HG02885 (cell line): ENCODE measurements at regions not wholly inside any gene's neighbourhood (a gene's known extent, or its start where the extent isn't known, plus 50 kb on each side); places are given as distances from the start of the nearest gene placed in this dataset.

Experiments
- ATAC-seq: cut with Tn5 transposase; IDR thresholded peaks from one replicate; pipeline ENCODE4 v1.9.1; 2021; ENCODE audit warnings: mild to moderate bottlenecking; ENCODE audit not compliant: unreplicated experiment, poor library complexity

DNA sequence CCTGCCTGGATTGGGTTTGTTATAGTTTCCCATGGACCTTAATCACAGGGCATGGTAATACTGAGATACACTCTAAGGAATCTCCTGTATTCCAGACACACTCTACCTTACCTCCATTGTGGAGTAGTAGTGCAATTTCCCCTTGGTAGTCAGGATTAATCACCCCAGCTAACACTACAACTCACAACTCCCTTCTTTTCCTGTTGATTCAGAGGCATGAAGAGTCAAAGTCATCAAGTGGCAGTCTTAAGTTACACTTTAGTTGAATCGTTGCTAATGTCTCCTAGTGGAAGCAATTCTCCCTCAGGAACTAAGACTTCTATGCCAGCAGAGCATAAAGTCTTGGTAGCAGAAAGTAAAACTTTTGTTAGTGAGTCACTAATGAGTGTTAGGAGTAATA lies 122.7 kb upstream of the APC start:
- no peak for ATAC-seq

DNA sequence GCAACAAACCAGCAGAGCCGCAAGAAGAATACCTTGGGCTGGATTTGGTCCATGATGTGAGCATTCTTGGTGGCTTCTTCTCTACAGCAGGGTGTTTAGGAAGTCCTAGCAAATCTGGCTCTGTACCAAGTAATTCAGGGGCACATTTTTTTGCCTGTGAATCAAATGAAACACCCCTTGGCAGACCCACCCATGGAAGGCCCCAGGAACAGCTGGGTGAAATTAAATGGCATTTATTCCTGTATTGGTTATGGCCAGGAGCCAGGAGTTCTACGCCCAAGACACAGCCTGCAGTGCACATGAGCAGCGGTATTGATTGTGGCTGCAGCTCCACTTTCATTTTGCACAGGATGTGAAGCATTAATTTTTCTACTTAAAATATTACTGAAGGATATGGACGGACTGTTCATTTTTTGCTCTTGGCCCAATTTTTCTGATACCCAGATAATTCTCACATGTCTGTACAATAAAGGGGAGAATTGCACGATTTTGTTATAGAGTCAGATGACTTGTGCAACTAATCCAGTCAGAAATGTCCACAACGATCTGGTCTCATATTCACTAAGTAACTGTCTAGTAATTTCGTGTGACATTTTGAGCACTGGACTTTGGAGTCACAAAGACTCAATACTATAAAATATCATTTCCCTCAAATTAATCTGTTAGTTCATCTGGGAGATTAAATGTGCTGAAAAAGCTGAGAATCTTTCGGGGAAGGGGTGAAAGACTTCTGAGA lies 120.7 kb upstream of the APC start:
- ATAC-seq: no peak

DNA sequence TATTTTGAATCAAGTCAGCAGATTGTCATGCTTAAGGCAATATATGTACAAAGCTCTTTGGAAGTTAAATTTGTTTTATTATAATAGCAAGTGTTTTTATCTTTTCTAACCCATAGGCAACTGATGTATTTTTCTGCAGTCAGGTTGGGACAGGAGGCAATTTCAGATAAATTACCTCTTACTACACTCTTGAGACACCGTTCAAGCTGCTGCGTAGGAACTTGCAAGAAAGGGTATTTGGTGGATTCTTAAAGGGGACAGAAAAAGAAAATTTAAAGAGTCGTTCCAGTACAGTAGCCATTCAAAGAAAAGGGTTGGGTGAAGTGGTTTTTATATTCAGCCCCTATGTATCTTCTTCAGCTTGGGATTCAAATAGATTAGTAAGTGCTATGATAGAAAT lies 112.4 kb upstream of the APC start:
- no peak for ATAC-seq

DNA sequence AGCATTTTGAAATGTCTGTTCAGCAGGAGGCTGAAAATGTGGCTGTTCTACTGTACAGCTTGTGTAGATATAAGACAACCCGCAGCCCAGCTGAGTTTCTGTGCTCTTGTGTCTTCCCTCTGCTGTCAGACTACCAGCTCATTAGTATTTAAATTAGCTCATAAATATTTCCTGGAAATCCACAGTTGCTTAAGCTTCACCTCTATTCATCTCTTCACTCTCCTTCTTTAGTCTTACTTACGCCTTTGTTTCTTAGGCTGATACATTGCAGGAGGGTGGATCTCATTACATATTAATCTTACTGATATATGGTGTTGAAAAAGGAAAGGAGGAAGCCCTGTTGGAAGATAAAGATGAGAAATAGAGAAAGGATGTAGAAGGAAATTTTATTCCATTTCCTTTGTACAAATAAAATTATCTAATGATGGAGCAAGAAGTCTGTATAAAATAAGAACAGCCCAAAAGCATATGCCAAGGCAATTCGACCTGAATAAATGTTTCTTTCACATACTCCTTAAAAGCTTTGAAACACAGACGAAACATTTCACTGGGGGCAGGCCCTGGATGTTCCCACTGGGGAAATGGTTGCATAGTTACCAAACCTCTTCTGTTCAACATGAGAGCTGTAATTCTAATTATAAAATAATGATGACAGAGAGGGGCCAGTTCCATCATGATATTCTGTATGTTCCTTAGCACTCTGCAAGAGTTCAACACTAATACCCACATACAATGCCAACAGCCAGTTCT lies 111.8 kb upstream of the APC start:
- ATAC-seq: no peak

DNA sequence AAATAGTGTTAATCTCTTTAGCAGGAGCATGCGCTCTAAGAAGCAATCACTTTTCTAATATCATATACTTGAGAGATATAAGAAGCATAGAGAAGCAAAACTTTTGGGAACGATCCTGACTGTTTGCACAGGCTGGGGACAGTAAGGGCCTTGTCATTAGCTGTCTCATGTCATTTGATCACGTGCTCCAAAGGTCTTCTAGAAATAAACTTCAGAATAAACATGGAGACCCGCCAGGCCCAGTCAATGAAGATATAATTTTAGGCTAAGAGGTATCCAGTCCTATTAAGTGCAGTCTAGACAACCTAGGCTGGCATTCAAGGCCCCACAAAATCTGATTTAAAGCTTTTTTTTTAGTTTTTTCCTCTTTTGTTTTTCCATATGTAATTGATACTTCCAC lies 111.0 kb upstream of the APC start:
- no peak for ATAC-seq

DNA sequence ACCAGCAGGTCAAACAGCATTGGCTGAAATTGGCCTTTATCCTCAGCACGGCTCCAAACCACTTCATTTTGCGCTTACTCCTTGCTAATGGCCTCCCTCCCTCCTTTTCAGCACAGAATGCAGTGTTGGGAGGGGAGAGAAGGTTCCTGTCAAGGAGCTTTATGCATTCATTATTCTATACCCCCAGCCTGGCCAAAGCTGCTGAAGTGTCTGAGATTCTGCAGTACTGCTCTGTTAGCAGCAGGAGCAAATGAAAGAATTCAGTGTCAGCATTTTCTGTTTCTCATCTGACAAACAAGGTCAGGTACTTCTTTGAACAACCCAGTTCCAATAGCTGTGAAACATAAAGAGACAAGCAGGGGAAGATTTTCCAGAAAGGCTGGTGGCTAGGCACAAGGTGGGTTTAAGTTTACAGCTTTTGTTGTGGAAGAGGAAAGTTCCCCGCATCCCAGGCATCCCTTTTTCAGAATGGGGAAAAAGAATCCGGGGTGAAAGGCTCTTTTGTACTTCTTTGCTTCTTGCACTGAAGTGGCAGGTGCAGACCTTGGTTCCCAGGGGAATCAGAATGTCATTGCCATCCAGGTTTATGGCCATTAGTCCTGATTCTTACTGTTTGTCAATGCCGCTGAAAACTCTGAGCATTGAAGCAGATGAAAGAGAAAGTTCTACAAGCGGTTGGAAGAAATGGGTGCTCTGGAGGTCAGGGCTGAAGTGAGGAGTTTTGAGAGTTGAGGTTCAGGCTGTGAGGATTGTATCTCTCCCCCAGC lies 109.3 kb upstream of the APC start:
- ATAC-seq: no peak

DNA sequence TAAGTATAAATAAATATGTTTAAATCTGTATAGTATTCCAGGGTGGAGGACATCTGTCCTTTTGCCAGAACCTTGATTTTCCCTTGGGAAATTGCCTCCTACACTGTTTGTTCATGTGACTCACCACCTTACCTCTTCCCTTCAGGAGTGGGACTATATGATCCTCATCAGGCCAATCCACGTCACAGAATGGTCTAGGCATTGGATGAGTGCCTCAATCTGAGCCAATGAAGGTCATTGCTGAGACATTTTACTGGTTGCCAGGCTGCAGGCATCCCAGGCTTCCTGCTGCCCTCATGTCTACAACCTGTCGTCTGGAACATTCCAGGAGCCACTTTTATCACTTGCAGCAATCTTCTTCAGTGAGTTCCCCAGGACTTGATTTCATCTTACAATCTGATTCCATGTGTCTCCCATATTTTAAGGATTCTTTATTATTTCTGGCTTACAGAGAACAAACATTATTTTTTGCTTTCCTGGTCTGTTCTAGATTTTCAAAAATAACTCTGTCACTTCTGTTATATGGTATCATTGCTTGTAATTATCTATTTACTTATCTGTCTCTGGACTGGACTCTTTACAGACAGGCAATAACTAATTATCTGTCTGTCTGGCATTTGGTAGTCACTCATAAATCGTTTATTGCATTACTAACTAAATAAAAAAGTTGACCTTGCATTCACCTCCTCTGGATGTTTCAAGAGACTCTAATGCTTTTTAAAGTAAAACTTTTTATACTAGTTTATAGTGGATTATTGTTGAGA lies 107.3 kb upstream of the APC start:
- ATAC-seq: no peak

DNA sequence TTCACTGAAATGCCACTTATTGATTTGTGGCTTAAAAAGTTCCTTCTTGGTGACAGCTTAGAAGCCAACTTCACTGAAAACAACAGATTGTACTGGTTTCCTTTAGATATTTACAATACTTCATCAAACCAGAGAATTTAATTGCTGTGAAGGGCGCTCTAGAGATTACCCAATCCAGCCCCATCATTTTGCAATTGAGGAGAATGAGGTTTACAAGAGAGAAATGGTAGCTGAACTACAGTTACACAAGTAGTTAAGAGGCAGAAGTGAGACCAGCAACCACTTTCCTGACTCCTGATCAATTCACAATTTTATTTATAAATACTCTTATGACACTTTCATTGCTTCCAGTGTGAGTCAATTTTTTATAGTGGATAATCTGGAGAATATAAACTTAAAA lies 103.5 kb upstream of the APC start:
- ATAC-seq: no peak

DNA sequence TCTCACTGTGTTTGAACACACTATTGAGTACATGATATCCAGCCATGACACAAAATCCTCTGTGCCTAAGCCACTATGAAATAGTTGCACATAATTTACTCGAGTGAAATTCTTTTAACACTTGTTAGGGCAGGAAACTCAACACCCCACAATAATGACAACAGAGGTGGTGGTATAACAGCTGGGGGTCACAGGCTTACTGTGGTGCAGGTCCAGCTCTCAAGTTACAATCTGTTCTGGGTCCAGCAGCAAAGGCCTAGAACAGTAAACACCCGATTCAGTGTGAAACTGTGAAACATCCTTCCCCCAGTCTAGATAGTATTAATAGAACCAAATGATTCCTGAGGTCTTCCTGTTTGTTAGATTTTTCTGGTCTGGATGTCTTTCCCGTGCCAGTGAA lies 102.9 kb upstream of the APC start:
- ATAC-seq: no peak

DNA sequence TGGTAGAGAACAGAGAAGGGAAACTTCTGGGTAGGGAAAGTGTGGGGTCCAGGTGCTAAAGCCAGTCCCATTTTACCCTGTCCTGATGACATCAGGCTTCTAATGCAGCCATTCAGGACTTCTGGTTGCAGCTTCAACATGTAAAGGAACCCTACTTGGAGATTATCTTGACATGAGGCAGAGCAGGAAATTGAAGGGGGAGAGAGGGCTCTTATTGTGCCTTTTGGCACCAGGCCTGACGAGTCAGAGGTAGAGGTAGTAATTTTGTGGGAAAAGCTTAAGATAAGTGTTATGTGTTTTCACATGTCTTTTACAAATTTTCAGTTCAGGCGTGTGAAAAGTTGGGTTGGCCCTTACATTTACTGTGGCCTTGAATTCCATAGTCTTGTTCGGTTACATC lies 102.4 kb upstream of the APC start:
- no peak for ATAC-seq

DNA sequence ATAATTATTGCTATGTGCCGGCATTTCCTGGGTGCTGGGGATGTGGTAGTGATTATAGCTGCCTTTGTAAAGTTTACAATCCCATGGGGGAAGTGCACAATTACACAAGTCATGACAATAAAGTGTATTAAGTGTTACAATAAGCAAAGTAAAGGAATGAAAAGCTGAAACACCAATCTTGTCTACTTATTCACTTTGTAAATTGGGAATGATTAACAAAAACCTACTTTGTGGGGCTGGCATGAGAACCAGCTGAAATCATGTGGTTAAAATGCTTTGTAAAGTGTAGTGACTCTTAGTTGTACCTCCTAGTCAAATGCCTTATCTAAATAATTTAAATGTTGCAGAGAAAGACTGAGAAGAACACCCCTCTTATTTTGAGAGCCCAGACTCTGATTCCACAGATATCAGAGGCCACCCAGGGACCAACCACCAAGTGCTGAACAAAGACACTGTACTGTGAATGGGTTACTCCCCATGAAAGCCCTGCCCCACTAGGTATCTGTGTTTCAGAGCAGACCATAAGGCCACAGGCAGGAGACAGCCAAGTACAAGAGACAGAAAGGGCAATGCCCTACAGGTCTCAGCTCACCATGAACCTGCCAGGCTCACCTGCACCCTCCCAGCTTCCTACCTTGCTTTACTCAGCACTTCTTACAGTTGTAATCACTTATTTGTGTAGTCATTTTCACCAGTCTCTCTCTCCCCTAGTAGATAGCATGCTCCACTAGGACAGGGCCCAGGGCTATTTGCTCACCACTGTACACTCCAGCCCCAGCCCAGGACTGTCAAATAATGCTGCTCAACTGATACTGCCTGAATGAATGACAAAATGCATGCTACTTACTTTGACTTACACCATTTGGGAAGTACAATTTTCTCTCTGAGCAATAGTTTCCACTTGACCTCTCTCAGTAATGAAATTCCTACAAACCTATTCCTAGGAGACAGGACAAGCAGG lies 101.6 kb upstream of the APC start:
- ATAC-seq: no peak

DNA sequence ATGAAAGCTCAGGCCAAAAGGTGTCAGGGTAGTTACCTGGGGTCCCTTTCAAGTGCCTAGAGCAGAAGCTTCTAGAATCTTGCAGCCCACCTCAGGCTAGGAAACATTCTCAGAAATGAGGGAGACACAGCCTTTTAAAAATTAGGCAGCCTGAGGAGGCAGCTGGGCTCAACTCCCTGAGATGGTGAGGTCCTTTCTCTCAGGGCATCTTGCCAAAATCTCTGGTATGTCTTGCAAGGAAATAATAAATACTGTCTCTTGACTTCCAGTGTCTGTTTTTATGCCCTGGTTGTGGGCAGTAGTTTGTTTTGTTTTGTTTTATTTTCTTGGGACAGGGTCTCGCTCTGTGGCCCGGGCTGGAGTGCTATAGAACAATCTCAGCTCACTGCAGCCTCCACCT lies 100.9 kb upstream of the APC start:
- ATAC-seq: no peak

DNA sequence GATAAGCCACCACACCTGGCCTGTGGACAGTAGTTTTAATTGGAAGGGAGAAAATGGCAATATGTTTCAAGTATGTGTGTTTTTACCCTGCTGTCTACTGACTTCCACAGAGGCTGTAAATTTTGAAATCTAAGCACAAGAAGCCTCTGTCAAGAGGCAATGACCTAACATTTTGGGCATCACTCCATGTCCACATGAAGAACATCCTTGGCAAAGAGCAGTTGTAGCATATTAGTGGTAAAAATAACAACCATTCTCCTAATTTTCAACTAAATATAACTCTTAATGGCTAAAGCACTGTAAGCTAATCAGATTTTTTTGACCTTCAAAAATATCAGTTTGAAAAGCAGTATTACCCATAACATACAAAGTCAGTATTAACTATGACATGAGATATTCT lies 100.3 kb upstream of the APC start:
- ATAC-seq: no peak

DNA sequence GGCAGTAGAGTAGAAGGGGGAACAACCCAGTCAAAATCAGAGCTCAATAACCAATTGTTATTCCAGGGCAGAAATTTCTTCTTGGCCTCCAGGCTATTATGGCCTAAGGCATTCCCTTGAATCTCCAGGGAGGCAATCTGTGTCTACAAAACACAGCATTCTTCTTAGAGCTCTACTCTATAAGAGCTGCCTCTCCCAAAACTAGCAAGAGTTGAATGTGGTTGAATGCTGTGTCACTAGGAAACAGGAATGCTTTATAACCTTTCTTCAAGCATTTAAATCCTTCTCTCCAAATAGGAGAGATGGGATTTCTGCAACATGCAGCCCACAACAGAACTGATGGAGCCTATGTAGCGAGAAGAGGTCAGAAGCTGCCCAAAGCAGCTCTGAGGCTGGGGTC lies 97.1 kb upstream of the APC start:
- ATAC-seq: no peak

DNA sequence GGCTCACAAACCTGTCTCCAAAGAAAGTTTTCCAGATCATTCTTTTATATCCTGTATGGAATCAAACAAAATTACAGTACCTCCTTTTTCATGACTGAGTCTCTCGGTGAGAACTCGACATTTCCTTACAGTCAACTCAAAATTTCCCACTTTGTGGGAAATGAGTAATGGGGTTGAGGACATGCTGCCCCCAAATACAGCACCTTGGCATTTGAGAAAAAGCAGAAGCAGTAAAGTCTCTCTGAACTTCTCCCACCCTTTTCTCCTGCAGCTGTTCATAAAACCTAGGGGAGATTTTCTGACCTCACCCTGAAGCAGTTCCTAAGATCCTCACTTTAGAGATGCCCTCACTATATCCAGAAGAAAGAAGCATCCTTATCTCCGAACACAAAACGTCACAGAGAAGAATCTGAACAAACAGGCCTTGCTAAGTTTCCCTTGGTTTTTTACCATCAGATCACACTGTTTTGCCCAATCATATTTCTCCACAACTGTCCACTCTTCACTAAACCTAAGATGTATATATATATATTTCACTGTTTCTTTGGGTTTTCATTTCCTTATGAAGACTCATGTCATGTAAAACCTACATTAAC lies 96.1 kb upstream of the APC start:
- no peak for ATAC-seq

DNA sequence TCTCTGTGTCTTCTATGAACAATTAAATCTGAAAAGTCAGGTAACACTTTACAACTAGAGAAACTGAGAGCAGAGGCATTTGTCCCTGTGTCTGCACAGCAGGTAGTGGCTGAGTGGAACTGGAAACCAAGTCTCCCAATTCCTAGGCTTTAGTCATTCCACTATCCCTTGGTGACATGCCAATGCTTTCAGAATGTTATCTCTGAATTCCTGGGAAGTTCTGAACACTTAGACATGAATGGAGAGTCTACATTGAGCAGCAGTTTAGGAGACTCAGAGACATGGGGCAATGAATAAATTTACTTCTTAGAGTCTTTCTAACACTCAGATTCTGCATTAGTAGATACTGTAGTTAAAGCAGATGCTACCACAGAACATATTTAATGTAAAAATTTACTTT lies 94.8 kb upstream of the APC start:
- no peak for ATAC-seq

DNA sequence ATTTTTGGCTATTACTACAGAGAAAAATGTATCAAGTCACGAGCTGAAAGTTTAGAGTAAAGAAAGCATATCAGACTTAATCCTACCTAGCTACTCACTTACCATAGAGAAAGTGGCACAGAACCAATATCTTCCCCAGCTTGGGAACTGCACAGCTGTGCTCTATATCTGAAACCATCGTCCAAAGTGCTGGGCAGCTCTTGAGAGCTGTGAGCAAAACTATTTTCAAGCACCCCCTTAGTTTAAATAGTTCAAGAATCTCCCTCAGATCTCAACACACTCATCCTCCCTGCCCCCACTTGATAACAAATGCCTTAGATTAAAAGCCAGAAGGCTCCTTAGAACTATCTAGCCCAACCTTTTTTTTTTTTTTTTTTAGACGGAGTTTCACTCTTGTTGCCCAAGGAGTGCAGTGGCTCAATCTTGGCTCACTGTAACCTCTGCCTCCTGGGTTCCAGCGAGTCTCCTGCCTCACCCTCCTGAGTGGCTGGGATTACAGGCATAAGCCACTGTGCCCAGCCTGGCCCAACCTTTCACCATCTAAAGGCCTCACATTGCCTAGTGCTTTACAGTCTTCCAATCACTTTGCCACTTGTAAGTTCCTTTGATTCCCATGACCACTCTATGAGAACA lies 94.2 kb upstream of the APC start:
- no peak for ATAC-seq

DNA sequence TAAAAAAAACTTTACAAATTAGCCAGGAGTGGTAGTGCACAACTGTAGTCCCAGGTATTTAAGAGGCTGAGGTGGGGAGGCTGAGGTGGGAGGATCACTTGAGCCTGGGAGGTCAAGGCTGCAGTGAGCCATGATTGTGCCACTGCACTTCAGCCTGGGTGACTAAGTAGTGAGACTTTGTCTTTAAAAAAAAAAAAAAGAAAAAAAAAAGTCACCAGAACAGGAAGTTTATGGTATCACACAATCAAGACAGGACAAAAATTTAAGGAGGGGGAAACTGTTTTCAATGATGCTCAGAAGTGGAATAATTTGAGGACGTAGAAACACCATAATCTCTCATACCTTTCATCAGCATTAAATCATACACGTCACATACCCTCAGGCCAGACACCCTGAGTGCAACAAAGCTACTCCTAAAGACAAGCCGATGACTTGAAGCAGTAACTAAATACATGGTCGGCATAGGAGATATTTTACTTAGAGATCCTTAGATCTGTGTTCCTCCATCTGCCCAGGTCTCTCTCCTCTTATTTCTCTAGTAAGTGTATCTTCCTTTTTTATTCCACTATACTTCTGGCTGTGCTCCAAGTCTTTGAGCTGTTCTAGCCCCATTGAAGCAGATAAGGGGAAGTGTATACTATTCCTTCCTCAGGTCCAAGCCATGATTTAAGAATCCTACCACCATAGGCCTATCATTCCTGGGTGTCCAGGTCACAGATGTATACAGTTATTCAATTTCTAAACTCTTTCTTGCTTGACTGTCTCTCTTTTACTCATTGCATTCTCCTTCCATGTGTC lies 91.3 kb upstream of the APC start:
- no peak for ATAC-seq
